ENCODE measurements at regions not wholly inside any gene's neighbourhood (a gene's known extent, or its start where the extent isn't known, plus 50 kb on each side); places are given as distances from the start of the nearest gene placed in this dataset.
A peak's percentile ranks its signal among the peaks of the same experiment; 100 is the strongest.

DNA sequence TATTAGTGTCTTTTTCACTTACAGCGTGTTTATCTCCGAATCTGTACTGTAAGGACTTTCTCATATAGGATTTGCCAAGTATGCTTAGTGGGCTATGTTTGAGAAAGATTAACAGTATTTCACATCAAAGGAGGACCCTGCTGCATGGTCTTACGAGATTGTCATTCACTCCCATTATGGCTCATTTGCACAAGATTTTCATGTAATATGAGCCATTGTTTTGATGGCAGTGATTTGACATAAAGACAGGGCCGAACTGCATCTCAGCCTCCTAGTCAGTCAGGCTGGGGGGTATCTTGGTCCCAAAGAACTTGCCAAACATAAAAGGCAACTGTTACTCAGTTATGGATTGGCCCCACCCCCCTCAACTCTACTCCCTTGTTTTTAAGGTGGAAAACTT is 205.9 kb downstream of the ZIC1 start:
- H3K4me3 ChIP-seq (ENCODE audit: control insufficient read depth, low read depth, low read length) = no peak overlapping the region
- no peak for DNase-seq (ENCODE audit: low read depth)
- TF ChIP-seq, protein P1, sequence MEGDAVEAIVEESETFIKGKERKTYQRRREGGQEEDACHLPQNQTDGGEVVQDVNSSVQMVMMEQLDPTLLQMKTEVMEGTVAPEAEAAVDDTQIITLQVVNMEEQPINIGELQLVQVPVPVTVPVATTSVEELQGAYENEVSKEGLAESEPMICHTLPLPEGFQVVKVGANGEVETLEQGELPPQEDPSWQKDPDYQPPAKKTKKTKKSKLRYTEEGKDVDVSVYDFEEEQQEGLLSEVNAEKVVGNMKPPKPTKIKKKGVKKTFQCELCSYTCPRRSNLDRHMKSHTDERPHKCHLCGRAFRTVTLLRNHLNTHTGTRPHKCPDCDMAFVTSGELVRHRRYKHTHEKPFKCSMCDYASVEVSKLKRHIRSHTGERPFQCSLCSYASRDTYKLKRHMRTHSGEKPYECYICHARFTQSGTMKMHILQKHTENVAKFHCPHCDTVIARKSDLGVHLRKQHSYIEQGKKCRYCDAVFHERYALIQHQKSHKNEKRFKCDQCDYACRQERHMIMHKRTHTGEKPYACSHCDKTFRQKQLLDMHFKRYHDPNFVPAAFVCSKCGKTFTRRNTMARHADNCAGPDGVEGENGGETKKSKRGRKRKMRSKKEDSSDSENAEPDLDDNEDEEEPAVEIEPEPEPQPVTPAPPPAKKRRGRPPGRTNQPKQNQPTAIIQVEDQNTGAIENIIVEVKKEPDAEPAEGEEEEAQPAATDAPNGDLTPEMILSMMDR (IDR thresholded peaks at IDR 0.05; ENCODE audit: control insufficient read depth, insufficient read depth, low read depth, low read length, missing control alignments) = no peak

DNA sequence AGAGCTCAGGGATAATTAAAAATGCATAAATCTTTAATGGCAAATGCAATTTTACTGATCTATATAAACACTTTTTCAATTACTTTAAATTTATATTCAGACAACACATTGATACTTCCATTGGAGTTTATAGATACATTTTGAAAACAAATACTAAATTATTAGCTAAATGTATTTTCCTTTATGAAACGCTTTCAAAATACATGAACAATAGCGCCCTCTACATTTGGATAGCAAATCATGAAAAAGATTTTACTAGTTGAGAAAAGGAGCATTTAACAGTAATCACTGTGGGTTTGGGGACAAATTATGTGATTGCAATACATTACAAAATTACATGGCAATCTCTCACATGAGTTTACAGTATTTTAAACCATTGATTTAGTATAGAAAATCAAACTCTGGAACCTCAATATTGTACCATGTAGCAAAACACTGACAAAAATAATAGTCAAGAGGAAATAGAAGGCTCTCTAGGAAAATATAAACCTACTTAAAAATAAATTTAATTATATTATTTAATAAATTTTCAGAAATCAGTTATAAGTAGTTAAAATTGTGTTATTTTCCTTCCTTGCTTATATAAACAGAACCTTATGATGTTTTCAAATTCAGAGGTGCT is 207.9 kb downstream of the ZIC1 start:
- DNase-seq (ENCODE audit: low read depth) = no peak
- no peak overlapping the region for H3K4me3 ChIP-seq (ENCODE audit: control insufficient read depth, low read depth, low read length)
- TF ChIP-seq, protein P1 (IDR thresholded peaks at IDR 0.05; ENCODE audit: control insufficient read depth, insufficient read depth, low read depth, low read length, missing control alignments) = peak; percentile 37

DNA sequence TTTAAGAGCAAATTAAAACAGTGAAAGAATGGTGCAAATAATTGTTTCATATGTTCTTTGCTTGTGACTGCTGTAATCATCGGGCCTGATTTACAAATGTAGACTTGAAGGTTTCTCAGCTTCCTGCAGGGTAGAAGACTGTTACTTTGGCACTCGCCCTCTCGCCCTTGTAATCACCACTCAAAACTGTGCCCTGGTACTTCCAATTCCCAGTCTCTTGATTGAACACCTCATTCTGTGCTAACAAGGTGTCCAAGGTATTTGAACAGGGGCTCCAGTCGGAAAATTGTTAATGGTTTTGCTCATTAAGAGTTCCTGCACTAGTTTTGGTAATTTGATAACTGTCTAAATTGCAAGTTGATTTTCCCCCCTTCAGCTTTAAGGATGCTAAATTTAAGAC is 209.5 kb downstream of the ZIC1 start:
- TF ChIP-seq, protein P1 (IDR thresholded peaks at IDR 0.05; ENCODE audit: control insufficient read depth, insufficient read depth, low read depth, low read length, missing control alignments) = no peak
- no peak for DNase-seq (ENCODE audit: low read depth)
- H3K4me3 ChIP-seq (ENCODE audit: control insufficient read depth, low read depth, low read length) = no peak overlapping the region

DNA sequence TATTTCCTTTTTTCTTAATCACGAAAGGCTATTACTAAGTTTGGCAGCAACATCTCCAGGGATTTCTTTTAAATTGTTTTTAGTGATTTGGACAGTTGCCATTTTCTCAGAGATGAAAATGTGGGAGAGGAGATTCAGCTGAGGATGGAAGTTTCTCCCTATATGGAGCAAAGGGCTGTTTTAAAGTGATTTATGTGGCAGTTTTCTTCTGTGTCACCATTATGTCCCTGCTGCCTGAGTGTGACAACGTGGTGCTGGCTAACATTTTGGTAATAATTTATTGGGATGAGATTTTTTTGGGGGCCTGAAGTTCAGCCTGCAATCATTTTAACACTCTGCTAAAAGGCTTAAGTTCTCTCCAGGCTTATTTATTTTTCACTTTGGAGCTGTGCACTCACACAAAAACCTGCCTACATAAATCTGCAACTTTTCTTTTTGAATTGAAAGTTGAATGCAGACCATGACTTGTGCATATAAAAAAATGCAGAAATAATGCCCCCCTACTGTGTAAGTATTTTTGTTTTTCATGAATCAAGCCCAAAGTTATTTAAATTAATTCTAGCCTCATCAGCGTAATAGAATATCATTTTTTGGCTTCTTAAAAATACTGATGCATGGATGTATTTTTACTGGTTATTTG is 210.9 kb downstream of the ZIC1 start:
- TF ChIP-seq, protein P1 (IDR thresholded peaks at IDR 0.05; ENCODE audit: control insufficient read depth, insufficient read depth, low read depth, low read length, missing control alignments) = no peak
- no peak overlapping the region for H3K4me3 ChIP-seq (ENCODE audit: control insufficient read depth, low read depth, low read length)
- no peak for DNase-seq (ENCODE audit: low read depth)

DNA sequence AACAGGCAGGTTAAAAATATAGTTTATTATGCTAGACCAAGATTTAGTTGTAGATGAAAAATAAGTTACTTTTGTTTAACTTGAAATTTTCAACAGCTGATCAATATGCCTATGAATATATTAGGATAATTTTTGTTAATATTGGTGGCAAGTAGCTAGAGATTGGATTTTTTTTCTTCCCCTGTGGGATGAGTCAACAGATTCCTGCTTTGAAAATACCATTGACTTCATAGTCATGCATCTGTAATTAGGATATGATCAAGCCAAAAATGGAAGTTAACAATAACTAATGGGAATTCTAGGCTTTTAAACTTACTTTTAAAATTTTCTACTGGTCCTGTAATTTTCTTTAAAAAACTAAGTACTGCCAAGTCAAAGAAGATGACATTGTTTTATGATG is 211.7 kb downstream of the ZIC1 start:
- DNase-seq (ENCODE audit: low read depth) = no peak
- no peak overlapping the region for H3K4me3 ChIP-seq (ENCODE audit: control insufficient read depth, low read depth, low read length)
- TF ChIP-seq, protein P1 (IDR thresholded peaks at IDR 0.05; ENCODE audit: control insufficient read depth, insufficient read depth, low read depth, low read length, missing control alignments) = no peak

DNA sequence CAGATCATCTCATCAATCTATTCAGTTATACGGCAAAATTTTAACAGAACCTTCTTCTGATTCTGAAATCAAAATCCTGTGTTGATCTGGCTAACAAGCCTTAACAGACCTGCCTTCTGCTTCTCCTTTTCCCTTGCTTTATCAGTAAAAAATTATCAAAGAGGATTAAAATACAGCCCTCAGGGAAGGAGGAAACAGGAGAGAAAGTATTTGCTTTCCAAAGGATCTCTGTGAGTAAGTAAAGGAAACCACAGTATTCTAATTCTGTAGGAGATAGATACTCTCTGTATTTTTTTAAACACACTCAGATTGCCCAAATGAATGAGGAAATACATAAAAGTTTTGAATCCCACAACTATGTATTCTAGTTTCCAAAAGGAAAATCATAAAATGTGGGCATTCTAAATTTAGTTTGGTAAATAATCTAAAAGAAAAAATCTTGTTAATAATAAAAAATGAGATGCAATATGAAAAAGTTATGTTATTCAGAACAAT is 221.8 kb downstream of the ZIC1 start:
- no peak overlapping the region for H3K4me3 ChIP-seq (ENCODE audit: control insufficient read depth, low read depth, low read length)
- TF ChIP-seq, protein P1 (IDR thresholded peaks at IDR 0.05; ENCODE audit: control insufficient read depth, insufficient read depth, low read depth, low read length, missing control alignments) = no peak
- DNase-seq (ENCODE audit: low read depth) = no peak
